AG20443 (cell line): ENCODE measurements at regions not wholly inside any gene's neighbourhood (a gene's known extent, or its start where the extent isn't known, plus 50 kb on each side); places are given as distances from the start of the nearest gene placed in this dataset.

ENCODE experiments used
- DNase-seq: peaks from one replicate; pipeline ENCODE4 v3.0.0; 2012; ENCODE audit warnings: low spot score, mixed read lengths

DNA sequence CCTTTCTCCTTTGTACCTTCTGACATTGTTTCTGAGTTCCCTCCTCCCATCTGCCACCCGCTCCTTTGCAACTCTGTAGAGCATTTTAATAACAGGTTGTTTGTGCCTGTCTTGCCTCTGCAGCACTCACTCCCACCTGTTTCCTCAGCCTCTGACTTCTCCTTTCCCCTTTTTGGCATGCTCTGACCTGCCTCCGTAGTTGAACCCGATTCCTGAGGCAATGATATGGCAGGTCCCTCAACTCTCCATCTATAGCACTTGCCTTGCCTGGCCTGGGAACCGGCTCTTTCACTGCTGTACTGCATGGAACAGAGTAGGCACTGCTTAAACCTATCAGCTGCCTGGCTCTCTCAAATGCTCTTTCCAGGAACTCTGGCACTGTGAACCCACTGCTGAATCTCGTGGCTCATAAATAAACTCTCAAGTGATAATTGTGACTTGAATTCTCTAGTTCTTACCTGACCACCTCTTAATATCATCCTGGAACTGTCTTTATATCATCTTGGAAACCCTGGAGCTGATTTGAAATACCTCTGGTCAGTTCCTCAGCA is 50.3 kb downstream of the UTRN start:
- DNase-seq, result no peak

DNA sequence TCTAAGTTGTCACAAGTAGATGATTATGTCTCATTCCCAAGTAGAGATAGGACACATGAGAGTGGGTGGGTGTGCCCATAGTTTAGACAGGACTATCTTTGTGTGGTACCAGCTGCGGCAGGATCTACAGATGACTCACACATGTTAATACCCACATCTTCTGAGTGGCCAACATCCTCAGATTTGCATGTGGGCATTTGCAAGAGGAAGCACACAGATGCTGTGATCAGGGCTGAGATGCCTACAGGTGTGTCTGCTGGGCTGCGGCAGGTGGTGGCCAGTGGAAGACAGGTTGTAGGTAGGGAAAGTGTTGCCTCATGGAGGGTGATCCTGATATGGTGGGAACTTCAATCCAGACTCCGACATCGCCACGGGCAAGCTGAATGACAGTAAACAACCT is 50.8 kb downstream of the UTRN start:
- DNase-seq, result no peak

- no peak for DNase-seq
Observed at GRCh38 chr6:144336900-144337299, 51.8 kb downstream of the UTRN start.

DNA sequence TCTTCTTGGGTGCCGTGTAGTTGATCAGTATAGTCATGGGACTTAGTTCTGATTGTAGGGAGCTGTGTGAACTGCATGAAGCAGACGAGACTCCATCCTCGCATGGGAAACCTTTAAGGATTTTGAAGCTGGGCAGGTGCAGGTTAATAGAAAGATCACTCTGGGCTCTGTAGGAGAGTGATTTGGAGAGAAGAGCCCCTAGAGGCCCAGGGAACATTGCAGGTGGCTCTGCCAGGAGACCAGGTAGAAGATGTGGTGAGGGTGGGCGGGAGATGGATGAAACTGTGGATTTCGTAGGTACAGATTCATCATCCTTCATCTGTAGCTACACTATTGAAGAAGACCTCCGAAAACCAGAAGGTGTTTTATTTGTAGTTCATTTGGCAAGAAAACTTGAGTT is 53.3 kb downstream of the UTRN start:
- DNase-seq, result no peak

GRCh38 chr6:144338951-144339700 is 54.0 kb downstream of the UTRN start:
- DNase-seq, result no peak

GRCh38 chr6:144339859-144340452 is 54.8 kb downstream of the UTRN start:
- DNase-seq, result no peak

- DNase-seq, result no peak
Observed at GRCh38 chr6:144340541-144341371, 55.6 kb downstream of the UTRN start.

DNA sequence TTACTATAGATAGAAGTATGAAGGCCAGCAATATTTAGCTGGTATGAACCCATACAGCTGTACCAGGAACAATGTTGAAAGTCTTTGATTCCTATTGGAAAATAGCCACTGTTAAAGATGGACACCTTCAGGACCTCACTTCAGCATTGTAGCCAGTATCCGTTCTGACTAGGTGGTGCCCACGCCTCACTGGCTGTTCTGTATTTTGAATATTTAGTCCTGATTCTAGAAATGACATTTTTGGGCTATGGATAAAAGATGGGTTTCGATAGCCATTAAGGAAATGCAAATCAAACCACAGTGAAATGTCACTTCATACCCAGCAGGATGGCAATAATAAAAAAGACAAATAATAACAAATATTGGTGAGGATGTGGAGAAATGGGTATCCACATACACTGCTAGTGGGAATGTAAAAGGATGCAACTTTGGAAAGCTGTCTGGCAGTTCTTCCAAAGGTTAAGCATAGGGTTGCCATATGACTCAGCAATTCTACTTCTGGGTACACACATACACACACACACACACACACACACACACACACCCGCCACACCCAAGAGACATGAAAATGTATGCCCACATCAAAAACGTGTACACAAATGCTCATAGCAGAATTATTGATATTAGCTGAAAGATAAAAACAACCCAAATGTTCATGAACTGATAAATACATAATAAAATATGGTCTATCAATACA is 56.8 kb downstream of the UTRN start:
- DNase-seq, result no peak

DNA sequence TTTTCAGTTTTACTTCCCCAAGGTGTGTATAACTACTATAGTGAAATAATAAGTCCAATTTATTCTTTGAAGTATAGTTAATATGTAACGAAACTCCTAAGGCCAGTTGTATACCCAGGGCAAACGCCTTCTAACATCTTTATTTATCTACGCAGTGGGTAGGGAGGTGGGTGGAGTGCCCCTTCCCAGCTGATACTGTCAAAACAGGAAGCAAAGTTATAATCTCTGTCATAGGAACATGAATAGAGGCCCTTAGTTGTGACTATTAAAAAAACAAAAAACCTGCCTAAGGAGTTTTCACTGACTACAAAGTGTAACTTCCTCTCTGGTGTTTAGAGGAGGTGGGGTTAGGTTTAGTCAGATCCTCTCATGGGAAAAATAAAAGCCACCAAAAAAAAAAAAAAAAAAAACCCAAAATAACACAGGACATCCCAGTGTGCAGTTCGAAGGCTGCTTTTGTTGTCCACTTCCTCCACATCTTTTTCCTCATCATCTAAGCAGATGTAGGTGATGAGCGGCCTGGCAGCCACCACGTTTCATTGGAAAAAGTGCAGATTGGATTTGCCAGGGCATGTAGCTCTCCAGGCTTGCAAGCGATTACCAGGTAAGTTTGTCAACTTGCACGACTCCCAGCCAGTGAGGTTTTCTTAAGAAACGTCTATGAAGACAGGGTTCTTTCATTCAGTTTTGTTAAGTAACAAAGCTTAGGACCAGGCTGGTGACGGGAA is 58.7 kb downstream of the UTRN start:
- no peak for DNase-seq

DNA sequence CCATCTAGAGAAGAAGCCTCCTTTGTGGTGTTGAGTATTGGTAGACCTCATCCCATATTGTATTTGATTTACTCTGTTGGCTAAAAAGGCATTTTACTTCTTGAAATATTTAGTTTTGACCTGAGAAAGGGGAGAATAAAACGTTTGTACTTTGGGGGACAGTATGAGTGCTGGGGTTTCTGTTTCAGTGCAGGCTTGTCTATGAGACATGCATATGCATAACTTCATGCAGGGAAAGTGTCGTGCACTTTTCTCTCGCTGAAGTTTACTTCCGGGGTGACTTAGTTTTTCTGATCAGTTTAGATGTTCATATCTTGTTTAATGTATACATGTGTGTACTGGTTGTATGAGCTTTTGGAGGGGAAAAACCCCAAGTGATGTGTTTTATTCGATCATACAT is 59.5 kb downstream of the UTRN start:
- DNase-seq, result no peak

DNA sequence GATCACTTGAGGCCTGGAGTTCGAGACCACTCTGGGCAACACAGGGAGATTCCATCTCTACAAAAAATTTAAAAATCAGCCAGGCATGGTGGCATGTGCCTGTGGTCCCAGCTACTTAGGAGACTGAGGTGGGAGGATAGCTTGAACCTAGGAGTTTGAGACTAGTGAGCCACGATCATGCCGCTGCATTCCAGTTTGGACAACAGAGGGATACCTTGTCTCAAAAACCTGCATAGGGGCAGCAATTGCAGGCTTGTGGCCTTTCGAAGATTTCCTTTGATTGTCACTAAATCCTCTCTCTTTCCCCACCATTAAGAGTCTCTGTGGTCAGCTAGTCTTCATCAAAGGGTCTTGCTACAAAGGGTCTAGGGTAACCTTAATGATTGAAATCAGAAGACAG is 60.3 kb downstream of the UTRN start:
- DNase-seq, result no peak

- DNase-seq, result peak; percentile 86
Observed at GRCh38 chr6:144346719-144347447, 61.7 kb downstream of the UTRN start.

GRCh38 chr6:144347448-144347759 is 62.3 kb downstream of the UTRN start:
- no peak for DNase-seq

- DNase-seq, result no peak
Observed at GRCh38 chr6:144347933-144348332, 62.8 kb downstream of the UTRN start.

DNA sequence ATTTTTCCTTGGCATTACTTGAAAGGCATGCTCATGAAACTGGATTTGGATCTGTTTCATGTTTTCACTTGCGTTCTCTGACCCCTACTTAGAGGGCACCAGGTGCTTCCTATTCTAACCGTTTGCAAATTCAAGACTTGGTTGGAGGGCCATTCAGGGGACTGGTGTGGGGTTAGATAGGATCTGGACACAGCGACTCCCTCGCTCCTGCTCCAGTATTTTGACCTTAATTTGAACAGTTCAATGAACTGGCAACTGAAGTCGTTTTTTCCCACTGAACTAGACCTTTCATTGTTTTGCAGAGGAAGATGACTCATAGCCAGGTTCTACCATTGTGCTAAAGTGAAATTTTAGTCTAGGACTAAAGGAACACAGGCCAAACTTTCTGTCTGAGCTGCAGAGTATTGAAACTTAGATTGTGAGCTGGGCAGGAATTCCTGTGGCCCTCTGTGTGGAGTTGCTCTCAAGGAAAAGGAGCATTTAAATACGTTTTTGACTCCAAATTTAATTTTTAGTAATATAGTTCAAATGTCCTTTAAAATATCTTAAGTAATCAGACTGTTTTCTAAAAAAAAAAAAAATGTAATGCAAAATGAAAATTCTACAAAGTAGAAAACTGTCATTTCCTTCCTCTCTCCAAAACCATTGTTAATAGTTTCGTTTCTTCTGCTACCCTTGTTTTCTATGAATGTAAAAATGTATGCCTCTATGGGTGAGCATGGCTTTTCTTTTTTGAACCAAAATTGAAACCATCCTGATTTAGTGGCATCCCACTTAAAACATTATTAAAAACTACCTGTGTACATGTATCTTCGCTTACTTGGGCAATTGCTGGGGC is 64.8 kb downstream of the UTRN start:
- peak; percentile 38 for DNase-seq

GRCh38 chr6:144350528-144350880 is 65.4 kb downstream of the UTRN start:
- no peak for DNase-seq

DNA sequence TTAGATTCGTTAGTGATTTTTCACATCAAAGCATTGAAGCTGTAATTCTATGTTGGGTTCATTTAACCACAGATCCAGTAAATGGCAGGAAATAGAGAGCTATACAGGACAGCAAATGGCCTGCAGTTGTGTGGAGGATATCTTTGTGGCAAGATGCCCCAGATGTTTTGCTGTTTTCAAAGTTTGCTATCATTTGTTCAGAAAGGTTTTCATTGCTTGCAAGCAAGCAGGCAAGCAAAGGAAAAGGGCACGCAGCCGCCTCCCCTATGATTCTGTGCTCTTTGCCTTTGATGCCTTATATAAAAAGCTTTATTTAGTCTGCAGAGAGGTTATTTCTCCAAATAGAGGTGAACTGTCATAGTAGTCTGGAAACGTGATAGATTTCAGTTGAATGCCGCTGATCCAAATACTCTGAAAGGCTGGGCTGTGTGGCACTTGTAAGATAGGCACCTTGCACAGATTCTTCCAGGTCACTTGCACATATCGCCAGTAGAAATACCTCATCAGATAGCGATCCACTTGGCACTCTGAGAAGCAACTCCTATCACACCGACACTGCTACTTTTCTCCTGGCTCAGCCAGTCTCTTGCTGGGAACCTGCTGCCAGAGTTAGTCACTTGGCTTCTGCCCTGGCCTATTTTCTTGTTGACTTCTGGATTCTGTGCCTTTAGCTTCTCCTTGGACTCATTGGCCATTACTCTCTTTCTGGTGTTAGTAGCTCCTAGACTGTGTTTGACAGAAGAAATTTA is 66.4 kb downstream of the UTRN start:
- DNase-seq, result peak; percentile 32

GRCh38 chr6:144352331-144352730 is 67.2 kb downstream of the UTRN start:
- DNase-seq, result no peak

DNA sequence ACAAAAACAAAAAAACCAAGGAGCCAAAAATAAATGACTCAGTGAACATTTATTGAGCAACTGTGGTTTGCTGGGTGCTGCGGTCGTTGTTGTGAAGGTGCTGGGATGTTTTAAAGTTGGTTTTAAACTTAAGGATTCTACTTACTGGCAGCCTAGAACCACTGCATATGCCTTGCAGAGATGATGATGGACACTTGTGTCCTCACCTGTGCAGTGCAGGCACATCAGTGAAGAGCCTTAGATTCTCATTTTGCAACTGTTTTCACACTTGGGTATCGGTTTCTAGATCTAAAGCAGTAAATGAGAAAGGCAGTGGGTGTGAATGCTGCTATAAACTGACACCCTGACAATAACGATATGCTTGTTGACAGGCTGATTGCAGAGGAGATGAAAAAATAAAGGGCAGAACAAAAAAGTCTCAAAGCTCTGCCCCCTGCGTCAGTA is 68.8 kb downstream of the UTRN start:
- DNase-seq, result no peak
